Renal cortical epithelial cell (primary cell): ENCODE measurements at regions not wholly inside any gene's neighbourhood (a gene's known extent, or its start where the extent isn't known, plus 50 kb on each side); places are given as distances from the start of the nearest gene placed in this dataset.

Experiments
- DNase-seq: peaks from one replicate; pipeline ENCODE4 v3.0.0-alpha.2; 2011; ENCODE audit warnings: low read depth

- no peak for DNase-seq
Observed at GRCh38 chr12:93299262-93299846, 78.4 kb upstream of the NUDT4 start.

GRCh38 chr12:93300611-93301021 lies 77.1 kb upstream of the NUDT4 start:
- DNase-seq = no peak

GRCh38 chr12:93302331-93303229 lies 75.1 kb upstream of the NUDT4 start:
- peak; percentile 85 for DNase-seq

- DNase-seq = no peak
Observed at GRCh38 chr12:93306636-93307035, 71.1 kb upstream of the NUDT4 start.

DNA sequence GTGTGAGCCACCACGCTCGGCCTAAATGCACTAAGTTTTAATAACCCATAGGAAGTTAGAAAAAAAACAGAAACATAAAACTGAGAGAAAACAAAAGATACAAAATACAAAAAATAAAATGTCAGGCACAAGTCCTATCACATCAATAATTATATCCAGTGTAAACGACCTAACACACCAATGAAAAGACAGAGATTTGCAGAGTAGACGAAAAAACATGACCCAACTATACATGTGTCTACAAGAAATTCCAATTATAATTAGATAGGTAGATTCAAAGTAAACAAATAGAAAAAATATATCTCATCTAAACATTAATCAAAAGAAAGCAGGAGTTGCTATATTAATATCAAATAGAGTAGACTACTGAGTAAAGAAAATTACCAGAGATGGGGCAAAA lies 69.4 kb upstream of the NUDT4 start:
- no peak for DNase-seq

DNA sequence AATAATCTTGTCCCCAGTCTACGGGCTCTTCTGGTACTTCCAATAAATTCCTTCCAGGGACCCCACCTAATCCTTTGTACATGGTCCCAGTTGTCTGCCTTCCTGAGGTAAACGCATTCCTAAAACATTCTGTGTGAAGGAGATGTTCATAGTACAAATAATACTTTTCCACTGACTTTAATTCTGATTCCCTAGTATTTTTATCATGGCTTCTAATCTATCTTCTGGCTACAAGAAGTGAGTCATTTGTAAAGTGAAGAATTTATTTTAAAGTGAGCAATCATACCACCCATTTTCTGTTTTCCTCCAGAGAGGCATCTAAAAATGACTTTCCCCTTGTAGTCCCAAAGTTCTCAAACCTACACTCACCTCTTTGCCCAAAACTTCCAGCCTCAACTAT lies 65.9 kb upstream of the NUDT4 start:
- no peak for DNase-seq

DNA sequence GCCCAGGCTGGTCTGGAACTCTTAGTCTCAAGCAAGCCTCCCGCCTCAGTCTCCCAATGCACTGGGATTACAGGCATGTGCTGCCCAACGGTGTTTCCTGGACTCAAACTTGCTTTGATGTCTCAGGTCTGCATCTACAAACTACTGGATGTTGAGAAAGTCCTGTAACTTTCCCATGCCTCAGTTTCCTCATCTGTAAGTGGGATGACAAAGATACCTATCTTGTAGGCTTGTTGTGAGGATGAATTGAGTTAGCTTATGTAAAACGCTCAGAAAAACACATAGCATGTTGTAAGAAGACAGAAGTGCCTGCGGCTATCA lies 63.6 kb upstream of the NUDT4 start:
- no peak for DNase-seq

DNA sequence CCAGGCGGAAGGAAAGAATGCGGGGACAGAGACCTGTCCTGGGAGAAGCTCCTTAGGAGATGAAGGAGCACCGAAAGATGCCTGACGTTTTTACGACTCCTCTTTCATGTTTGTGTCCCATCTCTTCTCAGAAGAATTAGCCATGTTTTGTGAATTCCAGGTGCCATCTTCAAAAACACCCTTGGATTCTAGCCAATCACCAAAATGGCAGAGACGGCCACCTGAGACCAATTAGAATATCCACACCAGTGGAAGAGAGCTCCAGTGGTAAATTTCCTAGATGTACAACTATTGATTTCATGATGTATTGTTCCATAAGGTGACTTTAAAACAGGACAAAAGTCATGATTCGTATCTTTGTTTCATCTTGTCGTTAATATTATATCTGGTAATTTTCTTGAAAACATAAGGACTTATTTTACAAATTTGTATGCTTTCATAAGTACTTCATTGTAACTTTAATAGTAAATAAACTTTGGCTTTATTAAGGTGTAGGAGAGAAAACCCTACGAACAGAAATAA lies 62.3 kb upstream of the NUDT4 start:
- DNase-seq = no peak

DNA sequence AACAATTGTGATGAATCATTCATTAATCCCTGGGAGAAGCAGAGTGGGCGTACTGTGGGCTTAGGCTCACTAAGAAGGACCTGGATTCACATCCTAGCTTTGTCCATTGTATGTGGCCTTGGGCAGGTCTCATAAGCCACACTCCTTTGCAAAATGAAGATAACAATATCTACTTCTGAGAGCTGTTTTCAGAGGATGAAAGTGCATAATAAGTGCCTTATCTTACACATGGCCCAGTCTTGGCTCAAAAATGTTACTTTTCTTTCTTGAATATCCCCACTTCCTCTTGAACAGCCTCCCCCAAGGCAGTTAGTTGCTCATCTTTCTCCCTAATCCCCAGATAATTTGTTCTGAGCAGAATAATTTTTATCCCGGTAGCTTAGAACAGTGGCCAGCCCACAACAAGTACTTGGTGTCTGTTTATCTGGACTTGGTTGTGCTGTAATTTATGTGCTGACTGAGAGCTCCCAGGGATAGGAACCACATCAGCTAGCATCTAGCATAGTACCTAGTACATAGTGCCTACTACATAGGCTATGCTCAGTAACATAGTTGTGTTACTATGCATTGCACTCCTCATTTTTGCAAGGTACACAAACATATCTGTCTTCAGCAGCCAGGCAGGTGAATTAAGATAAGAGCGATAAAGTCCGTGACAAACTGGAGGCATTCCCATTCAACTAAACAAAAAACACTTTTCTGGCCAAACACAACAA lies 61.7 kb upstream of the NUDT4 start:
- DNase-seq = no peak

GRCh38 chr12:93316623-93316971 lies 61.1 kb upstream of the NUDT4 start:
- no peak for DNase-seq

GRCh38 chr12:93317227-93317626 lies 60.5 kb upstream of the NUDT4 start:
- DNase-seq = peak; percentile 56

DNA sequence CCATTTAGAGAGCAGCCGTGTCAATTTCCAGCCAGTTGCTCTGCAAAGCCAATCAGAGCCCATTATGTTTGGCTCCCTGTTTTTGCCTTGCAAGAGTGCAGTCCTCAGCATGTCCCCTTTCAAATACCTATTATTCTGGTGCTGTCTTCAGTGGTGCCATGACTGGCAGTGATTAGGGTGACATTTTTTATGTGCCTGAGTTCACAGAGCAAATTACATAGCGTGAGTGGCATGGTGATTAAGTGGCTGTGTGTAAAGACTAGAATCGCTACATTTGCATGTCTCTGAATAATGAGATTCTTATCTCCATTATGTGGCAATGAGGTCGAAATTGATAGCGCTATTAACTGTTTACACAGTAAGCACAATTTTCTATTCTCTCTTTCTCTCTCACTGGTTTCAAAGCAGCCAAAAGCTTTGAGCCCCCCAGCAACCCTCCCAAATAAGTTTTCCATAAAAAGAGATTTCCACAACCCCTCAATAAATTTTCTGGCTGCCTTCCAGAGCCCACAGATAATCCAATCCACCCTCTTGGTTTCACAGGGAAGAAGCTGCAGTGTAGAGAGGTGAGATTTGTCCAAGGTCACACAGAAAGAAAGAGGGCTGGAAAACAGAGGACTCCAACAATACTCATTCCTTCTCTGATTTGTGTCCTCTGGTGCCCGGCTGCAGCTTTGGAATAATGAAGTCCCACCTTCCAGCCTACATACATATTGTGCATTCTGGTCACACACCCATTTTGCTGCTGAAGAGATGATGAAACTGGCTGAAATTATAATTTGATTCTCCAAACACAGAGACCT lies 58.8 kb upstream of the NUDT4 start:
- DNase-seq = no peak

DNA sequence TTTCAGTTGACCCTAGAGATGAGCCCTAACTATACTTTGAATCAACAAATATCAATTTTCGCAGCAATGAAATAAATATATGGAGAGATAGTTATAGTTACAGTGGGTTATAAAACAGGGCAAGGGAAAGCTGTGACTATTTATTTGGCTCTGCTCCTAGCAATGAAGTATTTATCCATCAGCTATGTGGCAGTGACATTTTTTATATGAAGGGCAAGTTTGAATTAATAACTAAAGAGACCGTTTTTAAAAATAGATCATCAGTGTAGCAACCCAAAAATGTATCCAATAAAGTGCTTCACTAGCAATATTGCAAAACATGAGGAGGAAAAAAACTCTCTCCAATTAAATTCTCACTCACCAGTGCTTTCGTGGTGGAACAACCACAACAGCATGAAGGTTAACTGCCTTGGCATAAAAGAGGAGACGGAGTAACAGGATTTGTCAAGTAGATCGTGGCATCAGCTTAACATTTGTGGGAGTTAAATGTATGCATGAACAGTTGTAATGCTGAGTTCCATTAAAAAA lies 58.1 kb upstream of the NUDT4 start:
- no peak for DNase-seq

GRCh38 chr12:93322784-93323183 lies 54.9 kb upstream of the NUDT4 start:
- DNase-seq = peak; percentile 74

- peak; percentile 56 for DNase-seq
Observed at GRCh38 chr12:93323625-93324329, 53.9 kb upstream of the NUDT4 start.

DNA sequence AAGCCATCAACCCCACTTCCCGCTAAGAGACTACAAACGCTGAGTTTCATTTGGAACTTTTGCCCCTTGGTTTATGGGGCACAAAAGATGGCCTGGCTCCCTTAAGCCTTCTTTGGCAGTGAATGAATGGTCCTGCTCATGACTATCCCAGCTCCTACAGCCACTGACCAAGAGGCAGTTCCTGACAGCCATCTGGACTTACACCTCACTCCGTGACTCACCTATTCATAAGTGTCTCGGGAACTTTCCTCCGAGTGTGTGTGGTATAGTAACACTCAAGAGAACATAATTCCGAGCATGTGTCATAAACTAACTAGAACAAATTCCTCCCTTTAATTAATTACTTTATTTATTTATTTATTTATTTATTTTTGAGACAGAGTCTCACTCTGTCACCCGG lies 51.9 kb upstream of the NUDT4 start:
- DNase-seq = peak; percentile 96
